ENCODE measurements at regions not wholly inside any gene's neighbourhood (a gene's known extent, or its start where the extent isn't known, plus 50 kb on each side); places are given as distances from the start of the nearest gene placed in this dataset.
"Not testable (repeated sequence)": the region's sequence is repeated elsewhere in the genome, so short reads cannot be mapped to it uniquely, and the experiment has no call there.

DNA sequence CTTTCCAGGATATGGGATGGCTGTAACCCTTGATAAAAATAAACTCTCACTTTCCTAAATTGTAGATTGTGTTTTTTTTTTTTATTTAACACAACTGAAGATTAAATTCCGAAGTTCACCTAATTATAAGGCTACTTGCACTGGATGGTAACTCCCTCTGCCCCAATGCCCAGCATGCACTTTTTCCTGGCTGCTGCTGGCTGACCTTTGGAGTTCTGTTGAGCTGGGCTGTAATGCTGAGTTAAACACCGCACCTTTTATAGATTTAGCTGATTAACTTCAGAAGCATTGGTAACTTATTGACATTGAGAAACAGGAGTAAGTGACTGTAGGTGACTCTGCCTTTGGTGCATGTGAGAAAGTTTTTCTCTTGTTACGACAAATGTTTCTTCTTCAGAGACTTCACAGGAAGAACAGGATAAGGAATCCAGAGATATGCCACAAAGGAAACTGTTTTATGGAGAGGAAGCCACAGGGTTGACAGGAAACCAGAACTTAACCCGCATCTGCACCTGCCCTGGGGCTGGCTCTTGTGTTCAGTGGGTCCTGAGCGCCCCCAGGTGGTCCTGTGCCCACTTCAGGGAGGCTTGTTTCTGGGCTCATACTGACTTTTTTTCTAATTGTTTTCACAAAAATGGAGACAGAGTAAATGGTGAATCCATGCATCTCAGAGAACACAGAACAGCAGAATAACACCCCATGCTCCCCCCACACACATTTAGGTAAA lies 1240.3 kb downstream of the TMEM121 start:
- not testable (repeated sequence) for DNase-seq

DNA sequence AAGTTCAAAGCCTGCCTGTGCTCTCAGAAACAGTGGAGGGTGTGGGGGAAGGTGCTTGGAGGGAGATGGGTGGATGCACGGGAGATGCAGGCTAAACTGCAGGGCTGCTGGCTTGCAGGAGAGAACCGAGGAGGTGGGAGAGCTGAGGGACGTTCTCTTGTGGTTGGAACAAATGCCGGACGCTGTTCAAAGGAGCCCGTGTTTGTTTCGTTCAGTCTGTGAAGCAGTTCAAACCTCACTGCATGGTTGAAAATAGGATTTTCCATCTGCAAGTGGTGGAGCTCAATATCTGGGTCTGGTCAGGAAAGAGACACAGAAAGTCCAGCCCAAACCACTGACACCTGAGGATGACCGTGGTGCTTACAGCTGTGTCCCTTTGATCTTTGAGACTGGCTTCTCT lies 1241.8 kb downstream of the TMEM121 start:
- DNase-seq: not testable (repeated sequence)

DNA sequence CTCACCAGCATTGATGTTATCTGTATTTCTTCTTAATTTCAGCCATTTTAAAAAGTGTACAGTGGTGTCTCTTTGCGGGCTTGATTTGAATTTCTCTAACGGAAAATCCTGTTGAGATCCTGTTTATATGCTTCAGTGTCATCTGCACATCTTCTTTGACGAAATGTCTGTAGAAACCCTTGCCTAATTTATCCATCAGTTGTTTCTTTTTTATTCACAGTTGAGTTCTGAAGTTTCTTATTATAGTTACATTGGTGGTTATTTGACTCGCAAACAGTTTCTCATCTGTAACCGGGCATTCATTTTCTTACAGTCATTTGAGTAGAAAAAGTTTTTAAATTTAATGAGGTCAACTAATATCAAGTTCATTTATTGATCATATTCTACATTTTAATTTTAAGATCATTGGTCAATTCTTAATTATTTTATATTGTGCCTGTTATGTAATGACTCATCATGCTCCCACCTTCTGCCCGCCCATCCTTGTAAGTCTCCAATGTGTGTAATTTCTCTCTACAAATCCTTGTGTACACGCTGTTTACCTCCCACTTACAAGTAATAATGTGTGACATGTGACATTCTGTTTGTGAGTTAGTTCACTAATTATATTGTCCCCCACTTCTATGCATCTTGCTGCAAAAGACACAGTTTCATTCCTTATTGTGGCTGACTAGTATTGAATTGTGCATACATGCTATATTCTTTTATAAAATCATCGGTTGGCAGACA lies 1242.8 kb downstream of the TMEM121 start:
- not testable (repeated sequence) for DNase-seq

DNA sequence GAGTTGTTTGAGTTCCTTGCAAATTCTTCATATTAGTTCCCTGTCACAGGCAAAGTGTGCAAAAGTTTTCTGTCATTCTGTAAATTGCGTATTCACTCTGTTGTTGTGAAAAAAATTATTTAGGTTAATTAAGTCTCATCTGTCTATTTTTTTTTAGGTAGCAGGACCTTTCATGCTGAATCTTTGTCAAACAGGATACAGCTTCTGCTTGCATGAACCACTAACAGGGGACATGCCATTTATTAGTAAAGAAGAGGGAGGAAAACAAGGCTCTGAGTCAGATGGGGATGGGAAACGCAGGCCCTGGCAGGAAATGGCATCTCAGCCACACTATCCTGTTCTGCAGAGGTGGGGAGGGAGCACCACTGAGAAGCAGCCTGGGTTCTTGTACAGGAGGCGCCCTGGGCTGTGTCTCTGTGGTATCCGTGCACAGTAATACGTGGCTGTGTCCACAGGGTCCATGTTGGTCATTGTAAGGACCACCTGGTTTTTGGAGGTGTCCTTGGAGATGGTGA lies 1243.8 kb downstream of the TMEM121 start:
- DNase-seq: not testable (repeated sequence)

DNA sequence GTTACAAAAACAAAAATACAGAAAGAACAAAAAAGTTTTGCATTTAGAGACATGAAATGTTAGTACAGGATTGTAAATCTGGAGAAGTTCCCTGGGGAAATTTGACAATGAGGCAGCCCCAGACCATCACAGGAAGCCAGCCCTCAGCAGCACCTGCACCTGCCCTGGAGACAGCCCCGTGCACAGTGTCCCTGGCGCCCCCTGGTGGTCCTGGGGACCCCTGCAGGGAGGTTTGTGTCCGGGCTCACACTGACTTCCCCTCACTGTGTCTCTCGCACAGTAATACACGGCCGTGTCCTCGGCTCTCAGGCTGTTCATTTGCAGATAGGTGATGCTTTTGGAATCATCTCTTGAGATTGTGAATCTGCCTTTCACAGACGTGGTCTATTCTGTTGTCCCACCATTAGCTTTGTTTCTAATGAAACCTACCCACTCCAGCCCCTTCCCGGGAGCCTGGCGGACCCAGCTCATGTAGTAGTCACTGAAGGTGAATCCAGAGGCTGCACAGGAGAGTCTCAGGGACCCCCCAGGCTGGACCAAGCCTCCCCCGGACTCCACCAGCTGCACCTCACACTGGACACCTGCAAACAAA lies 1248.6 kb downstream of the TMEM121 start:
- DNase-seq: peak; percentile 9

DNA sequence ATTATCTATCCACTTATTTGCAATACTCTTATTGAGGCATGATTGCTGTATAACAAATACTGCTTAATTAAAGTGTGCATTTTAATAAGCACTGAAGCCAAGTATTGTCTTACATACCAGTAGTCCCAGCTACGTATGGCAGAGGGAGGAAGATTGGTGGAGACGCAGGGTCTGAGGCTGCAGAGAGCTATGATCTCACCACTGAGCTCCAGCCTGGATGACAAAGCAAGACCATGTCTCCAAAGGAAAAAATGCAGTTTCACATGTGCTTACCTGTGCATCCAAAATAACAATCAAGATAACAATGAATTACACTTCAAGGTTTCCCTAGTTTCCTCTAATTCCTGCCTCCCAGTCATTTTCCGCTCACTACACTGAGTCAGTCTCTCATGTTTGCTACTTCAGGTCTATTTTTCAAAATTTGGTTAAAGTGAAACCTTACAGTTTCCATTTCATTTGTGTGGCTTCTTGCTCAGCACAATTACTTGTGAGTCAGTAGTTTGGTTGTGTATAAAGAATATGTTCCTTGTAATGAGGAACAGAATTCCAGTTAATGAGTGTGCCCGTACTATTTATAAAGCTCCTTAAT lies 1250.1 kb downstream of the TMEM121 start:
- DNase-seq: no peak

DNA sequence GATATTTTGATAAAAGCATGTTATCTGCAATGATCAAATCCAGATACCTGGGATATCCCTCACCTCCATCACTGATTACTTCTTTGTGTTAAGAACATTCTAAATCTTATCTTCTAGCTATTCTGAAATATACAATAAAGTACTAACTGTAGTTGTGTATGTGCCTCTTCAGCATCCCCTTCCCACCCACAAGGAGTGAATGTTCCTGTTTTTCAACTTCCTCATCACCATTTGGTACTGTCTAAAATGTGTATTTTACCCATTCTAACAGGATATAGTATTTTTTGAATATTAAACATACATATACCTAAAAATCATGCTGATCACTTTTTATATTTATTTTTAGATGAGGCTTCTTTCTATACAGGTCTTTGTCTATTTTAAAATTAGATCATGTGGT lies 1252.6 kb downstream of the TMEM121 start:
- DNase-seq: no peak

DNA sequence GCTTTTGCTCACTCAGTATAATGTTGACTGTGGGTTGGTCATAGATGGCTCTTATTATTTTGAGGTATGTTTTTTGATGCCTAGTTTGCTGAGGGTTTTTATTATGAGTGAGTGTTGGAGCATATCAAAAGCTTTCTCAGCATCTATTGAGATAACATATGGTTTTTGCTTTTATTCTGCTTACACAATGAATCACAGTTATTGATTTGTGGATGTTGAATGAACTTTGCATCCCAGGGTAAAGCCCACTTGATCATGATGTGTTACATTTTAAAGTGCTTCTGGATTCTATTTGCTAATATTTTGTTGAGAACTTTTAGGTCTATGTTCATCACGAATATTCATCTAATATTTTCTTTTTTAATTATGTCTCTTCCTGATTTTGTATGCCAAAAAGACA lies 1260.3 kb downstream of the TMEM121 start:
- DNase-seq: no peak

DNA sequence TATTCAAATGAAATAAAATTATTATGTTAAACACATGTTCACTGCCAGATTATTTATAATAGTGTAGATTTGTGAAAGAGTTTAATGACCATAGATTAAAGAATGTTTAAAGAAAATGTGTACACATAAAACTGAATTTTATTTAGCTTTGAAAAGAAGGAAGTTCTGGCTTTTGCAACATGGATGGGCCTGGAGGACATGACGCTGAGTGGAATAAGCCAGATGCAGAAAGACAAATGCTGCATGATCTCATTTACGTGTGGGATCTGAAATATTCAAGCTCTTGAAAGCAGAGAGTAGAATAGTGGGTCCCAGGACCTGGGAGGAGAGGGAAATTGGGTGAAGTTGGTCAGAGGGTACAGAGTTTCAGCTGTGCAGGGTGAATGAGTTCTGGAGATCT lies 1261.2 kb downstream of the TMEM121 start:
- DNase-seq: no peak

DNA sequence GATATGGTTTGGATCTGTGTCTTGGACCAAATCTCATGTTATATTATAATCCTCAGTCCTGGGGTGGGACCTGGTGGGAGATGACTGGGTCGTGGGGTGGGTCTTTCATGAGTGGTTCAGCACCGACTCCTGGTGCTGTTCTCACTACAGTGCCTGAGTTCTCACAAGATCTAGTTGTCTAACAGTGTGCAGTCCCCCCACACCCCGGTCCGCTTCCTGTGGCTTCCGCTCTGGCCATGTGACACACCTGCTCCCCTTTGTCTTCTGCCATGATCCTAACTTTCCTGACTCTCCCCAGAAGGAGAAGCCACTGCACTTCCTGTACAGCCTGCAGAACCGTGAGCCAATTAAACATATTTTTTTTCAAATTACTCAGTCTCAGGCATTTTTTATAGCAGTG lies 1262.2 kb downstream of the TMEM121 start:
- DNase-seq: no peak

DNA sequence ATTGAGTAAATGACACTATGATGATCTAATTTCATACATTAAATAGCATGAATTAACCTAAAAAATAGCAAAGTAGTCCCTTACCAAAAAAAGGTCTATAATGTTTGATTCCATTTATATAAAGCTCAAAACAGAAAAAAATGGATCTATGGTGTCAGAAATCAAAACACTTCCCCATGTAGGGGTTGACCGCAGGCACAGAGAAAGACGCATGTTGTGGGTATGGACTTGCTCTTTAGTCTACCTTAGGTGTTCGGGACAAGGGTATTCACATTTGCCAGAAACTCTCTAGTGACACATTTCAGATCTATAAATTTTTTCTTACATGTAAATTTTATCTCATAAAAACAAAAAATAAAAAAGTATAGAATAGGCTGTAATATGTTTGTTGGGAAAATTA lies 1262.9 kb downstream of the TMEM121 start:
- no peak for DNase-seq

DNA sequence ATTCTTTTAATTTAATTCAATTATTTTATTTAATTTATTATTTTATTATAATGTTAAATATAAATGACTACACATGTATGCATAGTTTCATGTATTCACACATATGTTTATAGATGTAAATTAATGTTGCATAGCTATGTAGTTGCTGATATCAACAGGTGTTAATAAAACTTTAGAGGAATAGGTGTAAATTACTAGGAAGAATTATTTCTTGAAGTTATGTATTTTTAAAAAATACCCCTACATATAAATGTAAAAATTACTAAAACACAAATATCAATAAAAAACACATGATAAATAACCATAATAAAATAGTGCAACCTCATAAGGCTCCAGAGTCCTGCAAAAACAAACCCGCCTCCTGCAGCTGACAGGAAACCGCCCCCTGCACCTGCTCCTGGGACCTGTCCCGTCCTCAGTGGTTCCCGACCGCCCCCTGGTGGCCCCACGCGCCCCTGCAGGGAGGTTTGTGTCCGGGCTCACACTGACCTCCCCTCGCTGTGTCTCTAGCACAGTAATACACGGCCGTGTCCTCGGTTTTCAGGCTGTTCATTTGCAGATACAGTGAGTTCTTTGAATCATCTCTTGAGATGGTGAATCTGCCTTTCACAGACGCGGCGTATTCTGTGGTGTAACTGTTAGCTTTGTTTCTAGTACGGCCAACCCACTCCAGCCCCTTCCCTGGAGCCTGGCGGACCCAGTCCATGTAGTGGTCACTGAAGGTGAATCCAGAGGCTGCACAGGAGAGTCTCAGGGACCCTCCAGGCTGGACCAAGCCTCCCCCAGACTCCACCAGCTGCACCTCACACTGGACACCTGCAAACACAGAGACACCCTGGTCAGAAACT lies 1264.0 kb downstream of the TMEM121 start:
- peak; percentile 80 for DNase-seq

DNA sequence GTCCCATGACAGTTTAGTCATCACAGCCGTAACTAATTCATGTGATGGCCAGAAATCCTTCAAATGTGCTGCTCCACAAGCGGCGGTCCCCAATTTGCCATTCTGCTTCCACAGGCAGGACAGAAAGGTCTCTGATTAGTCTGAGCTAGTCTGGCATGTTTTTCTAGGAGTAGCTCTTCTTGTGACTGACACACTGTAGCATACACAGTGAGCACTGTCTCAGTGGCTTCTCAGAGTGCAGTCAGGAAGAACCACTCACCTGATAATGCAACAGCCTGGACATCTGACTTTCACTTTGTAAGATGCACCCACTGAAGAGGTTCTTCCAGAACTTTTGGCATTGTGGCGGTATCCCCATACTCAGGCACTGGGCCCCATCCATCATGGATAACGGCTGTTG lies 1266.2 kb downstream of the TMEM121 start:
- DNase-seq: no peak

DNA sequence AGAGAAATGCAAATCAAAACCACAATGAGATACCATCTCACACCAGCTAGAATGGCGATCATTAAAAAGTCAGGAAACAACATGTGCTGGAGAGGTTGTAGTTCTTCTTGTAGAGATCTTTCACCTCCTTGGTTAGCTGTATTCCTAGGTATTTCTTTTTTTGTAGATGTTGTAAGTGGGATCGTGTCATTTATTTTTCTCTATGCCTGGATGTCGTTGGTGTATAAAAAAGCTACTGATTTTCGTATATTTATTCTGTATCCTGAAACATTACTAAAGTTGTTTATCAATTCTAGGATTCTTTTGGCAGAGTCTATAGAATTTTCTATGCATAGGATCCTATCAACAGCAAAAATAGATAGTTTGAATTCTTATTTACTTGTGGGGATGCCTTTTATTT lies 1271.8 kb downstream of the TMEM121 start:
- DNase-seq: not testable (repeated sequence)

DNA sequence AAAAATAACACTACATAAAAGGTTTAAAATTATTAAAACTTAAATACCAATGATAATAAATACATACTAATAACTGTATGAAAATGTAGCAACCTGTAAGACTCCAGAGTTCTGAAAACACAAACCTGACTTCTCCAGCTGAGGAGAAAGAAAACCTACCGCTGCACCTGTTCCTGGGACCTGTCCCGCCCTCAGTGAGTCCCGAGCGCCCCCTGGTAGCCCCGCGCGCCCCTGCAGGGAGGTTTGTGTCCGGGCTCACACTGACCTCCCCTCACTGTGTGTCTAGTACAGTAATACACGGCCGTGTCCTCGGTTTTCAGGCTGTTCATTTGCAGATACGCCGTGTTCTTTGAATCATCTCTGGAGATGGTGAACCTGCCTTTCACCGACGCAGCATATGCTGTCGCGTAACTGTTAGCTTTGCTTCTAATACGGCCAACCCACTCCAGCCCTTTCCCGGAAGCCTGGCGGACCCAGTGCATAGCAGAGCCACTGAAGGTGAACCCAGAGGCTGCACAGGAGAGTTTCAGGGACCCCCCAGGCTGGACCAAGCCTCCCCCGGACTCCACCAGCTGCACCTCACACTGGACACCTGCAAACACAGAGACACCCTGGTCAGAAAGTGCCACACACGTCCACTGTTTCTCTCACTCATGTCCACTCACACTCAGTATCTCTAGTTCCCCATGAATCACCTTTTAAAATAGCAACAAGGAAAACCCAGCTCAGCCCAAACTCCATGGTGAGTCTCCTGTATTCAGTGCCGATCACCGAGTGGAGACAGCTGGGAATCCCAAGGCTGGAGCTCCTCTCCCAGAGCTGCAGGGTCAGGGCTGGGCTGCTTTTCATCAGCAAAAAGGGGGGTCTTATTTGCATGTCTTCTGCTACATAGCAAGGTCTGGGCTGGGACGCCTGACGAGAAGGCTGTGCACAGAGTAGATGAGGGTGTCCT lies 1276.3 kb downstream of the TMEM121 start:
- DNase-seq: peak; percentile 61

DNA sequence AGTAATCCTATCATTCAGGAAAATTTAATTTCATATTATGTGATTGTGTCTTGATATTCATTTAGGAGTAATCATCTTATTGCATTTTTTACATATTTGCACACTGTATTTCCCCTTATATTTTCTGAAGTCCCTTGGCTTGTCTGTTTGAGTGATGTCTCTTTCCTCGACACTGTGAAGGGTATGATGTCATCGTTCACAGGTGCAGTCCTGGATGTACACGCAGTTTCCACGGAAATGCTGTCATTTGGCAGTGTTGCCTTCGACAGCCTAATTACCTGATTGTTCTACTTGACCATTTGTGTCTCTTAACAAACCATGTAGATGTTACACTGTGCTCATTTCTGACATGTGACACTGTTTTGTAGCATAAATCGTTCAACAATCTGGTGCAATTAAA lies 1277.0 kb downstream of the TMEM121 start:
- DNase-seq: peak; percentile 6

DNA sequence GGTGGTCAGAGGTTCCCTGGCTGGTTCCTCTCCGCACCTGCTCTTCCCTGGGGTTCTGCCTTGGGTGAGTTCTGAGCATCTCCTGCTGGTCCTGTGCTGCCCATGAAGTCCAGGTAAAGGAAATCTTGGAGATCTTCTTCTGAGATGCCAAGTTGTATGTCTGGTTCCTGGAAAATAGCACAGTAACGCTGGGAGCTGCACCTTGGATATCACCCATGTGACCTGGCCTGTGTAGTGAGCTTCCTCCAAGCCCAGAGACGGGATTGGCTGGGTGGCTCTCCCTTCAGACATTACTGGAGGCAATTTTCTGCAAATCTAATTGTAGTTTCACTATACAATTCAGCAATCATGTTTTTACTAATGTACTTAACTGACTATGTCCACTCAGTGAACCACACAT lies 1281.1 kb downstream of the TMEM121 start:
- no peak for DNase-seq

DNA sequence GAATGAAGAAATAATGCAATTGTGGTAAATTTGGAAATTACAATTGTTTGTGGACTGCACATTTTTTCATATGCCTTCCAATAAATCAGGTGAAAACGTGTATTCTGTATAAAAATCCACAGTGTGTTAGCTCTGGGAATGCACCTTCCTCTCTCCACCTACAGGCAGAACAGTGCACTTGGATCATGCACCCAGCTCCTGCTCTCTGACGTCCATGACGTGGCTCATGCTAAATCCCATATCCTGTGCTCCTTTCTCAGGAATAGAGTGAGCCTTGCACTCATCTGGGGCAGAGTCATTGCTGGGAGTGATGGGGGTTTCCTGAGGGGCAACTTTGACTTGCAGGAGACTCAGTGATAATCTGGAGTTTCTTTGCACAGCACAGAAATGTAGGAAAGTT lies 1282.1 kb downstream of the TMEM121 start:
- DNase-seq: no peak

DNA sequence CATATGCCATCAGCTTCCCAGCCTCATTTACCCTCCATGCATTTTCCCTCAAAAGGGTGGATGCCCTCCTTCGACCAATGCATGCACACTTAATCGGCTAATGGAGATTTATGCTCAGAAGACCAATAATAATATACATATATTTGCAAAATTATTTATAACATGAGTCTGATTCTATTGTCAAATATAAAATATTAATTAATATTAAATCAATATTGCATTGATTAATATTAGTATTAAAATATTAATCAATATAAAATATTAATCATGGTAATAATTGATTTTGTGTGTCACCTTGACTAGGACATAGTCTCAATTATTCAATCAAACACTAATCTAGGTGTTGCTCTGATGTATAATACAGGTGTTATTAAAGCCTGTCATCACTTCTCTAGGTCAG lies 1282.5 kb downstream of the TMEM121 start:
- no peak for DNase-seq

DNA sequence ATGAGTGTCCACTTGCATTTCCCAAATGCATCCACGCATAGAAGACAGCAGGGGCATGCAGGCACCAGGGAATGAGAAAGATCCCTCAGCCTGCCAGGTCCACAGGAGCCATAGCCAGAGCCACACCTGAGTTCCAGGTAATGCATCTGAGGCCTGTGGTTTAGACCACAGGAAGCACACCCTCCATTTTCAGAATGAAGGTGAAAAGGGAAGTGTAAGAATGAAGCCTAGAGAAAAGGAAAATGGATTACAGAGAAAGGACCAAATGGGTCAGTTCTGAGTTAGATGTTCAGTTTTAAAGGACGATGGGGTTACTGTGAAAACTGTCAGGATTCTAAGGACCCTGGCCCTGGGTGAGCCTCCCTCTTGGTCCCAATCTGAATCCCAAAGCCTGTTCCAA lies 1283.2 kb downstream of the TMEM121 start:
- DNase-seq: no peak

DNA sequence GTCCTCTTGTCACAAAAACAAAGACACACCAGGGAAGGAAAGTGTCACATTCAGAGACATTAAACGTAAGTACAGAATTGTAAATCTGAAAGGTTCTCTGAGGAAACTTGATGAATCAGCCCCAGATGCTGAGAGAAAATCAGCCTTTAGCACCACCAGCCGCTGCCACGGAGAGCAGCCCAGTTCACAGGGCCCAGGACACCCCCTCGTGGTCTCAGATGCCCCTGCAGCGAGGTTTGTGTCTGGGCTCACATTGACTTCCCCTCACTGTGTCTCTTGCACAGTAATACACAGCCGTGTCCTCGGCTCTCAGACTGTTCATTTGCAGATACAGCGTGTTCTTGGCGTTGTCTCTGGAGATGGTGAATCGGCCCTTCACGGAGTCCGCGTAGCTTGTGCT lies 1283.8 kb downstream of the TMEM121 start:
- DNase-seq: not testable (repeated sequence)

All from NCI-H774 (cell line).